ENCODE measurements at regions not wholly inside any gene's neighbourhood (a gene's known extent, or its start where the extent isn't known, plus 50 kb on each side); places are given as distances from the start of the nearest gene placed in this dataset.

DNA sequence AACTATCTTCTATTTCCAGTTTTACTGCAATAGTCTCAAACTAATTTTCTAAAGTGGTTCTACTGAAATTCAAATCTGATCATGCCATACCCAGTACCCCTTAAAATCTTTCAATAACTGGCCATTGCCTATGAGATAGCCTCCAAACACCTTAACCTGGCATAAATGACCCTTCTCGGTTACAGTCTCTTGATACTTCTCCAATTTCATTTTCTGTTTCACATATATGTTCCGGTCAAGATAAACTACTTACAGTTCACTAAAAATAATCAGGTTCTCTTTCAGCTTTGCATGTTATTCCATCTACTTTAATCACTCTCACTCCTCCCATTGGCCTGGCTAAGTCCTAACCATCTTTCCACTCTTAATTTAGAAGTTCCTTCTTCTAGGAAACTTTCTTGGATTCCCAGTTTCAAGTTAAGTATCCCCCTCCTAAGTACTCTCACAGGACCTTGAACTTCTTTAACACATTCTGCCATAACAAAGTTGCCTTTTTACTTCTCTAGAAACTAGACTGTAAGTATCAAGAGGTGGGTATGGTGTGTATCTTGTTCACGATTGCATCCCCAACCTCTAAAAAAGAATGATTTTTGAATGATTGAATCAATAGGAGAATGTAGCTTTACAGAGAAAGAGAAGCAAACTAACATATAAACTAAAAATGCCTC lies 110.2 kb upstream of the RBBP8 start:
- H3K4me3 ChIP-seq (ENCODE audit: low read depth in 1 of 2, low read length in 2 of 2), result no peak overlapping the region
- no peak for DNase-seq

DNA sequence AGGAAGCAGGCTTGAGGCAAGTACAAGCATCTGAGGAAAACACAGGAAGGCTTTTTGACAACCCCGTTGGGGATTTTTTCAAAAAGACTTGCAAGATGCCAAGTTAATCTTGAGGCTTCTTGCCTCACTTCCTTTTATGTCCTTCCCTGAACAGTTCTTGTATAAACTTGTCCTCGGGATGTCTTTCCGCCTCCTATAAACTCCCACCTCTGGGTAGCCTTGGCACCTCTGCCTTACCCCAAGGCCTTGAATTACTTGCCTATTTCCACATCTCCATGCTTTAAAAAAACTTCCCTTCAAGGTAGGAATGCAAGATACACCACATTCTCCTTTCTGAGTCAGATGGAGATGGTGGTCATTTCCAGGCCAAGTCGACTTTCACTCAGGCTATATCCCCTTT lies 106.4 kb upstream of the RBBP8 start:
- Histone ChIP-seq H3K4me2 (ENCODE audit: insufficient read depth, low read length) (no peak overlapping the region), H3K27ac (ENCODE audit: low read length) (no peak overlapping the region), H3K9ac (ENCODE audit: low read depth, low read length) (no peak overlapping the region), H3K27me3 (ENCODE audit: insufficient read depth, low read length, poor library complexity) (peaks cover 12% of the 10 kb centered on the region), H3K36me3 (ENCODE audit: insufficient read depth, low read length) (no peaks in the 10 kb centered on the region), H3K4me1 (ENCODE audit: insufficient read depth, low read length) (no peaks in the 10 kb centered on the region), H3K9me3 (ENCODE audit: insufficient read depth, low read length, severe bottlenecking) (no peaks in the 10 kb centered on the region), H4K20me1 (ENCODE audit: insufficient read depth, low read length) (no peaks in the 10 kb centered on the region), H2AFZ (ENCODE audit: low read depth, low read length) (no peak overlapping the region), H3K4me3 (ENCODE audit: low read depth in 1 of 2, low read length in 2 of 2) (no peak overlapping the region), H3K79me2 (ENCODE audit: insufficient read depth, low read length) (no peaks in the 10 kb centered on the region)
- no peak for DNase-seq
- ATAC-seq (ENCODE audit: insufficient read depth, low read depth), result no peak
- TF ChIP-seq, protein P1, sequence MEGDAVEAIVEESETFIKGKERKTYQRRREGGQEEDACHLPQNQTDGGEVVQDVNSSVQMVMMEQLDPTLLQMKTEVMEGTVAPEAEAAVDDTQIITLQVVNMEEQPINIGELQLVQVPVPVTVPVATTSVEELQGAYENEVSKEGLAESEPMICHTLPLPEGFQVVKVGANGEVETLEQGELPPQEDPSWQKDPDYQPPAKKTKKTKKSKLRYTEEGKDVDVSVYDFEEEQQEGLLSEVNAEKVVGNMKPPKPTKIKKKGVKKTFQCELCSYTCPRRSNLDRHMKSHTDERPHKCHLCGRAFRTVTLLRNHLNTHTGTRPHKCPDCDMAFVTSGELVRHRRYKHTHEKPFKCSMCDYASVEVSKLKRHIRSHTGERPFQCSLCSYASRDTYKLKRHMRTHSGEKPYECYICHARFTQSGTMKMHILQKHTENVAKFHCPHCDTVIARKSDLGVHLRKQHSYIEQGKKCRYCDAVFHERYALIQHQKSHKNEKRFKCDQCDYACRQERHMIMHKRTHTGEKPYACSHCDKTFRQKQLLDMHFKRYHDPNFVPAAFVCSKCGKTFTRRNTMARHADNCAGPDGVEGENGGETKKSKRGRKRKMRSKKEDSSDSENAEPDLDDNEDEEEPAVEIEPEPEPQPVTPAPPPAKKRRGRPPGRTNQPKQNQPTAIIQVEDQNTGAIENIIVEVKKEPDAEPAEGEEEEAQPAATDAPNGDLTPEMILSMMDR (IDR thresholded peaks at IDR 0.05; ENCODE audit: borderline replicate concordance, extremely low read depth, low read length, poor library complexity, severe bottlenecking), result no peak
- TF ChIP-seq EZH2 (IDR thresholded peaks at IDR 0.05; ENCODE audit: borderline replicate concordance, low read depth, low read length, severe bottlenecking), result no peak

More for the DNA sequence above, 110.2 kb upstream of the RBBP8 start:
- no peaks in the 10 kb centered on the region for H3K4me1 ChIP-seq (ENCODE audit: insufficient read depth, low read length)
- no peak overlapping the region for H3K27ac ChIP-seq (ENCODE audit: low read length)
- H3K9me3 ChIP-seq (ENCODE audit: insufficient read depth, low read length, severe bottlenecking), result no peaks in the 10 kb centered on the region
- peaks cover 12% of the 10 kb centered on the region for H3K27me3 ChIP-seq (ENCODE audit: insufficient read depth, low read length, poor library complexity)
- no peak overlapping the region for H3K4me2 ChIP-seq (ENCODE audit: insufficient read depth, low read length)
- no peak for ATAC-seq (ENCODE audit: insufficient read depth, low read depth)
- no peaks in the 10 kb centered on the region for H3K79me2 ChIP-seq (ENCODE audit: insufficient read depth, low read length)
- TF ChIP-seq, protein P1 (IDR thresholded peaks at IDR 0.05; ENCODE audit: borderline replicate concordance, extremely low read depth, low read length, poor library complexity, severe bottlenecking), result no peak
- no peak for TF ChIP-seq EZH2 (IDR thresholded peaks at IDR 0.05; ENCODE audit: borderline replicate concordance, low read depth, low read length, severe bottlenecking)
- H3K36me3 ChIP-seq (ENCODE audit: insufficient read depth, low read length), result no peaks in the 10 kb centered on the region
- no peak overlapping the region for H3K9ac ChIP-seq (ENCODE audit: low read depth, low read length)
- no peak overlapping the region for H2AFZ ChIP-seq (ENCODE audit: low read depth, low read length)
- no peaks in the 10 kb centered on the region for H4K20me1 ChIP-seq (ENCODE audit: insufficient read depth, low read length)

DNA sequence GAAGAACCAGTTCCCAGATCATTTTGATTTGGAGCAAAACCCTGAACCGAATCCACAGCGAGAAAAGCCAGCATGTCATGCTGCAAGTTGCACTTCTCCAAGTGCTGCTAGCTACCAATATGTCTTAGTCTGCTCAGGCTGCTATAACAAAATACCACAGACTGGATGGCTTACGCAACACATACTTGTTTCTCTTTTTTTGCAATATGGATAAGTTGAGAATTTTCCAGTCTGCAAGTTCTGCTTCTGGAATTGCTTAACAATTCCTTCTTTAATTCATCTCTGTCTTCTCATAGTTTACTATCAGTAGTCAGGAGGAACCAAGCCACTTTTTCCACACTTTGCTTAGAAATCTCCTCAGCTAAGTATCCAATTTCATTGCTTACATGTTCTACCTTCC lies 105.9 kb upstream of the RBBP8 start:
- H3K9ac ChIP-seq (ENCODE audit: low read depth, low read length), result no peak overlapping the region
- no peak overlapping the region for H3K4me3 ChIP-seq (ENCODE audit: low read depth in 1 of 2, low read length in 2 of 2)
- H3K4me1 ChIP-seq (ENCODE audit: insufficient read depth, low read length), result no peaks in the 10 kb centered on the region
- no peaks in the 10 kb centered on the region for H4K20me1 ChIP-seq (ENCODE audit: insufficient read depth, low read length)
- no peaks in the 10 kb centered on the region for H3K79me2 ChIP-seq (ENCODE audit: insufficient read depth, low read length)
- DNase-seq (no peak), ATAC-seq (ENCODE audit: insufficient read depth, low read depth) (no peak)
- TF ChIP-seq, protein P1 (IDR thresholded peaks at IDR 0.05; ENCODE audit: borderline replicate concordance, extremely low read depth, low read length, poor library complexity, severe bottlenecking), result no peak
- TF ChIP-seq EZH2 (IDR thresholded peaks at IDR 0.05; ENCODE audit: borderline replicate concordance, low read depth, low read length, severe bottlenecking), result no peak
- H3K4me2 ChIP-seq (ENCODE audit: insufficient read depth, low read length), result no peak overlapping the region
- H3K9me3 ChIP-seq (ENCODE audit: insufficient read depth, low read length, severe bottlenecking), result no peaks in the 10 kb centered on the region
- no peak overlapping the region for H2AFZ ChIP-seq (ENCODE audit: low read depth, low read length)
- peaks cover 12% of the 10 kb centered on the region for H3K27me3 ChIP-seq (ENCODE audit: insufficient read depth, low read length, poor library complexity)
- no peak overlapping the region for H3K27ac ChIP-seq (ENCODE audit: low read length)
- H3K36me3 ChIP-seq (ENCODE audit: insufficient read depth, low read length), result no peaks in the 10 kb centered on the region

All from DND-41 (cell line).